ENCODE measurements at regions not wholly inside any gene's neighbourhood (a gene's known extent, or its start where the extent isn't known, plus 50 kb on each side); places are given as distances from the start of the nearest gene placed in this dataset.

DNA sequence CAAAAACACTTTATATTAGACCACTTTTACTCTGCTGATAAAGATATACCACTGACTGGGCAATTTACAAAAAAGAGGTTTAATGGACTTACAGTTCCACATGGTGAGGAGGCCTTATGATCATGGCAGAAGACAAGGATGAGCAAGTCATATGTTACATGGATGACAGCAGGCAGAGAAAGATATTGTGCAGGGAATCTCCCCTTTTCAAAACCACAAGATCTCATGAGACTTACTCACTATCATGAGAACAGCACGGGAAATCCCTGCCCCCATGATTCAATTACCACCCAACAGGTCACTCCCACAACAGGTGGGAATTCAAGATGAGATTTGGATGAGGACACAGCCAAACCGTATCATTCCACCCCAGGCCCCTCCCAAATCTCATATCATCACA lies 1383.8 kb upstream of the MAP3K7 start:
- TF ChIP-seq, protein P1, sequence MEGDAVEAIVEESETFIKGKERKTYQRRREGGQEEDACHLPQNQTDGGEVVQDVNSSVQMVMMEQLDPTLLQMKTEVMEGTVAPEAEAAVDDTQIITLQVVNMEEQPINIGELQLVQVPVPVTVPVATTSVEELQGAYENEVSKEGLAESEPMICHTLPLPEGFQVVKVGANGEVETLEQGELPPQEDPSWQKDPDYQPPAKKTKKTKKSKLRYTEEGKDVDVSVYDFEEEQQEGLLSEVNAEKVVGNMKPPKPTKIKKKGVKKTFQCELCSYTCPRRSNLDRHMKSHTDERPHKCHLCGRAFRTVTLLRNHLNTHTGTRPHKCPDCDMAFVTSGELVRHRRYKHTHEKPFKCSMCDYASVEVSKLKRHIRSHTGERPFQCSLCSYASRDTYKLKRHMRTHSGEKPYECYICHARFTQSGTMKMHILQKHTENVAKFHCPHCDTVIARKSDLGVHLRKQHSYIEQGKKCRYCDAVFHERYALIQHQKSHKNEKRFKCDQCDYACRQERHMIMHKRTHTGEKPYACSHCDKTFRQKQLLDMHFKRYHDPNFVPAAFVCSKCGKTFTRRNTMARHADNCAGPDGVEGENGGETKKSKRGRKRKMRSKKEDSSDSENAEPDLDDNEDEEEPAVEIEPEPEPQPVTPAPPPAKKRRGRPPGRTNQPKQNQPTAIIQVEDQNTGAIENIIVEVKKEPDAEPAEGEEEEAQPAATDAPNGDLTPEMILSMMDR (IDR thresholded peaks at IDR 0.05; ENCODE audit: extremely low read depth, insufficient read depth, missing control alignments) = no peak
- in situ Hi-C loops (cut with MboI; ENCODE audit: low pct_unique_long_range_greater_than_20kb, low sequenced_read_pairs, unreplicated experiment) = no loop called here
- DNase-seq (ENCODE audit: low spot score) = no peak

DNA sequence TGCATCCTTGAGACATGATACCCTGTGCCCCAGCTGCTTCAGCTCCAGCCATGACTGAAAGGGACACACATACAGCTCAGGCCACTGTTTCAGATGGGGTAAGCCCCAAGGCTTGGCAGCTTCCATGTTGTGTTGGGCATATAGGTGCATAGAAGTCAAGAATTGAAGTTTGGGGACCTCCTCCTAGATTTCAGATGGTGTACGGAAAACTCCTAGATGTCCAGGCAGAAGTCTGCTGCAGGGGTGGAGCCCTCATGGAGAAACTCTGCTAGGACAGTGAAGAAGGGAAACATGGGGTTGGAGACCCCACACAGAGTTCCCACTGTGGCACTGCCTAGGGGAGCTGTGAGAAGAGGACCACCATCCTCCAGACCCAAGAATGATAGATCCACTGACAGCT lies 1379.0 kb upstream of the MAP3K7 start:
- in situ Hi-C loops (cut with MboI; ENCODE audit: low pct_unique_long_range_greater_than_20kb, low sequenced_read_pairs, unreplicated experiment) = no loop called here
- TF ChIP-seq, protein P1 (IDR thresholded peaks at IDR 0.05; ENCODE audit: extremely low read depth, insufficient read depth, missing control alignments) = no peak
- DNase-seq (ENCODE audit: low spot score) = no peak

DNA sequence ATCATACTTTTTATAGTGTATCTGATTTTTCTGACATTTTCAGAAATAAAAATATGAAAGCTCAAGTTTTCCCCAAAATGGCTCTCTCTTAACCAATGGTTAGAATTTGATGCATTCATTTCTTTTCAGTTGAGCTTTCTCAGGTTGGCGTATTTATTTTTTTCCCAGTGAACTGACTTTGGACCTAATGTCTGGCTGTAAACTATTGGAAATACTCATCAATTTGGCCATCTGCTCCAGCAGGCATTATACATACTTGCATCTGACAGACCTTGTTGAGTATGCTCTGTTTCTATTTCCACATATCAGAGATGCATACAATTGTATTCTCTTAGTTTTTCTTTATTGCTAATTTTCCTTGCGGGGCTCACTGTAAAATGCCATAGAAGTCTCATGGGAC lies 1374.8 kb upstream of the MAP3K7 start:
- DNase-seq (ENCODE audit: low spot score) = no peak
- in situ Hi-C loops (cut with MboI; ENCODE audit: low pct_unique_long_range_greater_than_20kb, low sequenced_read_pairs, unreplicated experiment) = no loop called here

DNA sequence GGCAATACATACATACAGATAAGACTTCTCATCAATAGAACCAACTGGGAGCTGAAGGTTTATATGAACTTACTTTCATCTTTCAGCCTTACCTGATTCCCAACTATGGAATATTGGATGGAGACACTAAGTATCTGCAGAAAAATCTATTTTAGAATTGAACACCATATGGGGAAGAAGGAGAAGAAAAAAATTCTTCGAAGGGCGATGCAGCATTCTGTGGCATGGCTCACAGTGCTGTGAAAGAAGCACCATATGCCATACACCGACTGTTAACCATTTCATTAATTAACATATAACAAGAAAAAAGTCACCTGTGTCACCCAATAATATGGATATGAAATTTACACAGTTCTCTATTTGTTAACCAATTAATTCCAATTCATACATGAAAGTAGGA lies 1374.4 kb upstream of the MAP3K7 start:
- TF ChIP-seq, protein P1 (IDR thresholded peaks at IDR 0.05; ENCODE audit: extremely low read depth, insufficient read depth, missing control alignments) = no peak
- in situ Hi-C loops (cut with MboI; ENCODE audit: low pct_unique_long_range_greater_than_20kb, low sequenced_read_pairs, unreplicated experiment) = no loop called here
- no peak for DNase-seq (ENCODE audit: low spot score)

More for the DNA sequence above, 1374.8 kb upstream of the MAP3K7 start:
- TF ChIP-seq, protein P1 (IDR thresholded peaks at IDR 0.05; ENCODE audit: extremely low read depth, insufficient read depth, missing control alignments) = no peak

DNA sequence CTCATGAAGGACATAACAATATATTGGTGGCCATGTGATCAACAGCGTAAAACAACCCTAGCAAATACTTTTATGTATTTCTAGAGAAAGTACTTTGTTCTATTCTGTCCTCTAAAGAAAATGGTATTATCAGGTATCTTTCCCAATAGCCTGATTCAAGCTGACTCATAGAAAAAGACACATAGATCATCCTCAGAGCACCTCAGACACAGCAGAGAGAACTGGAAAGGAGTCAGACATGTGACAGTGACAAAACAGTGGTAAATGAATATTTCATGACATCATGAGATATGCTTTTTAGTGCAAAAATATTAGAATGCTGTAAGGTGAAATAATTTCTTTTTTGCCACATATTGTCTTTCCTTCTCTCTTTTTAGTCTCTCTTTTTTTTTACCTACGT lies 1355.0 kb upstream of the MAP3K7 start:
- TF ChIP-seq, protein P1 (IDR thresholded peaks at IDR 0.05; ENCODE audit: extremely low read depth, insufficient read depth, missing control alignments) = no peak
- no peak for DNase-seq (ENCODE audit: low spot score)
- in situ Hi-C loops (cut with MboI; ENCODE audit: low pct_unique_long_range_greater_than_20kb, low sequenced_read_pairs, unreplicated experiment) = no loop called here

DNA sequence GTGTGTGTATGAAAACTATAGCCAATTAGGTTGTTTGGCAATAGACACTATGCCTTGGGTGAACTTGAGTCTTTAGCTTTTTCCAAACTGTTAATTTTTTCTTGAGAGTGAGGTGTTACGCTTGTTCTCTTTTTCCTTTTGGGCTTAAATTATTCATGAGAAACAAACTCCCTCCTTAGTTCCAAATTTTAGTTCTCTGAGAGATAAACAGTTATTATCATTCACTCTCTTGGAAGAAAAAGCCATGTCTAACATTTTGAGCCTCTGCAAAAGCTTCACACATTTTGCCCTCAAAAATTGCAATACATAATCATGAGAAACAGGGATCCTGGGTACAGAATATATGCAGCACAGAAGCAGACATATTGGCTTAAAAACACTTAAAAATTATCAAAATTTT lies 1353.9 kb upstream of the MAP3K7 start:
- TF ChIP-seq, protein P1 (IDR thresholded peaks at IDR 0.05; ENCODE audit: extremely low read depth, insufficient read depth, missing control alignments) = no peak
- in situ Hi-C loops (cut with MboI; ENCODE audit: low pct_unique_long_range_greater_than_20kb, low sequenced_read_pairs, unreplicated experiment) = no loop called here
- no peak for DNase-seq (ENCODE audit: low spot score)

DNA sequence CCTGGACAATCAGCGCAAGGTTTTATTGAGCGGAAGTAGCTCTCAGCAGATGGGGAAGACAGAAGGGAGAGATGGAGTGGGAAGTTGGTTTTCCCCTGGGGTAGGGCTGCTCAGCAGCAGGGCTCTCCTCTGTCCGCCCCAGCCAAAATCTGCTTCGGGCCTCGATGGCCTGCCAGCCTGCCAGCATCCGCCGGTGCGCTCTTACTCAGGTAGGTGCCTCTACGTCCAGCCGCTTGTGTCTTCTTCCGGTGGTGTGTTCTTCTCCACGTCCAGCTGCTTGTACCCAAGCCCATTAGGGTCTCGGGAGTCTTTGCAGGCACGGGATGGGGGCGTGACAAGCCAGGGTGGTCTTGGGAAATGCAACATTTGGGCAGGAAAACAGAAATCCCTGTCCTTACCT lies 1340.0 kb upstream of the MAP3K7 start:
- in situ Hi-C loops (cut with MboI; ENCODE audit: low pct_unique_long_range_greater_than_20kb, low sequenced_read_pairs, unreplicated experiment) = no loop called here
- DNase-seq (ENCODE audit: low spot score) = no peak
- TF ChIP-seq, protein P1 (IDR thresholded peaks at IDR 0.05; ENCODE audit: extremely low read depth, insufficient read depth, missing control alignments) = no peak

Measured in GM13977 (cell line).